ENCODE measurements at regions not wholly inside any gene's neighbourhood (a gene's known extent, or its start where the extent isn't known, plus 50 kb on each side); places are given as distances from the start of the nearest gene placed in this dataset.

- TF ChIP-seq POLR2A (IDR thresholded peaks at IDR 0.05) (no peak), CTCF (IDR thresholded peaks at IDR 0.05) (no peak)
Measured at GRCh38 chr6:71720705-71721104, 165.6 kb upstream of the RIMS1 start.

All from uterus (tissue), 2 donors.